Endothelial cell of umbilical vein (primary cell): ENCODE measurements at regions not wholly inside any gene's neighbourhood (a gene's known extent, or its start where the extent isn't known, plus 50 kb on each side); places are given as distances from the start of the nearest gene placed in this dataset.
"Not testable (repeated sequence)": the region's sequence is repeated elsewhere in the genome, so short reads cannot be mapped to it uniquely, and the experiment has no call there.

Source experiments
- BruUV-seq: library from RNA; stranded (reverse); fragments of 400-500 nt; replicated peaks from 2 replicates; lab custom pipeline; 2021; lab: Mats Ljungman, UMichigan
- CTCF ChIA-PET: fragments of 300-600, 350-600 bp; sonication (Branson Sonifier 250); formaldehyde crosslinking; loops from one replicate; lab custom pipeline; 2021; ENCODE audit warnings: antibody characterized with exemption, inconsistent platforms; lab: Charles Lee
- POLR2A ChIA-PET: fragments of 300-600, 350-600 bp; sonication (Branson Sonifier 250); formaldehyde crosslinking; loops from one replicate; lab custom pipeline; 2021; ENCODE audit warnings: antibody characterized with exemption, inconsistent platforms; lab: Charles Lee
- DNase-seq: peaks from one replicate; pipeline ENCODE4 v3.0.0-alpha.2; 2011; ENCODE audit warnings: low read depth, low spot score
- FAIRE-seq: peaks from 2 replicates; lab custom pipeline; 2011; peaks lifted over from hg19 to GRCh38; lab: Jason Lieb, UNC
- H2AFZ ChIP-seq: 2 replicates; pipeline ENCODE4 v1.6.0; 2012; ENCODE audit warnings: low read depth, low read length, control low read depth, inconsistent platforms
- H3K27ac ChIP-seq: 2 replicates; pipeline ENCODE4 v1.5.1; 2011; ENCODE audit warnings: low read depth, mild to moderate bottlenecking, control low read depth, low read length, moderate library complexity; ENCODE audit not compliant: insufficient read depth
- H3K27me3 ChIP-seq, 2 experiments: 2 replicates each; pipeline versions ENCODE4 v1.6.0 to v1.6.1; 2011; ENCODE audit warnings: low read length in 2 of 2, mixed read lengths in 1 of 2; ENCODE audit not compliant: control insufficient read depth in 2 of 2, insufficient read depth in 2 of 2
- H3K36me3 ChIP-seq, 2 experiments: 2 replicates in 1 of 2; 3 replicates in 1 of 2; pipeline ENCODE4 v1.5.1; 2011; ENCODE audit warnings: low read length in 2 of 2, mild to moderate bottlenecking in 1 of 2, moderate library complexity in 1 of 2; ENCODE audit not compliant: control insufficient read depth in 2 of 2, insufficient read depth in 2 of 2; ENCODE audit errors: extremely low read depth in 1 of 2
- H3K4me1 ChIP-seq: 3 replicates; pipeline ENCODE4 v1.5.1; 2011; ENCODE audit warnings: mild to moderate bottlenecking, low read length; ENCODE audit not compliant: control insufficient read depth, insufficient read depth; ENCODE audit errors: extremely low read depth
- H3K4me2 ChIP-seq: 2 replicates; pipeline ENCODE4 v1.6.1; 2011; ENCODE audit warnings: low read length, control low read depth, mixed read lengths; ENCODE audit not compliant: insufficient read depth
- H3K4me3 ChIP-seq, 3 experiments: fragments of 200-600 bp in 1 of 3; sonication (generic), shearing (Covaris generic) in 1 of 3; replicated peaks in 1 of 3; 2 replicates each; pipeline ENCODE4 v1.5.1; 2011 to 2016; ENCODE audit warnings: control low read depth in 3 of 3, low read length in 3 of 3, mild to moderate bottlenecking in 2 of 3, inconsistent platforms in 1 of 3, low read depth in 1 of 3, moderate library complexity in 1 of 3; ENCODE audit not compliant: insufficient read depth in 1 of 3
- H3K79me2 ChIP-seq: 2 replicates; pipeline ENCODE4 v1.6.0; 2012; ENCODE audit warnings: low read length, inconsistent platforms; ENCODE audit not compliant: control insufficient read depth, insufficient read depth
- H3K9ac ChIP-seq: replicated peaks from 2 replicates; pipeline ENCODE3; 2011; ENCODE audit warnings: low read length, control low read depth; ENCODE audit not compliant: insufficient read depth; ENCODE audit errors: extremely low read depth
- H3K9me1 ChIP-seq: replicated peaks from 3 replicates; pipeline ENCODE4 v1.6.0; 2011; ENCODE audit warnings: mild to moderate bottlenecking, low read length; ENCODE audit not compliant: control insufficient read depth, insufficient read depth; ENCODE audit errors: extremely low read depth
- H3K9me3 ChIP-seq: replicated peaks from 2 replicates; pipeline ENCODE4 v1.5.1; 2012; ENCODE audit warnings: low read length, inconsistent platforms; ENCODE audit not compliant: control insufficient read depth, insufficient read depth
- H4K20me1 ChIP-seq: replicated peaks from 2 replicates; pipeline ENCODE3; 2011; ENCODE audit warnings: mild to moderate bottlenecking, low read length; ENCODE audit not compliant: control insufficient read depth, insufficient read depth; ENCODE audit errors: extremely low read depth
- CTCF ChIP-seq, 2 donors: IDR thresholded peaks; 1 replicate in 1 of 2; 2 replicates in 1 of 2; pipeline ENCODE4 v1.5.1; 2011; ENCODE audit warnings: low read length in 2 of 2, mild to moderate bottlenecking in 2 of 2, moderate library complexity in 2 of 2, control low read depth in 1 of 2, inconsistent platforms in 1 of 2, low read depth in 1 of 2; ENCODE audit not compliant: insufficient read depth in 1 of 2; ENCODE audit errors: extremely low read depth in 1 of 2
- EZH2 ChIP-seq: IDR thresholded peaks from 2 replicates; pipeline ENCODE4 v1.6.1; 2012; ENCODE audit warnings: borderline replicate concordance, low read depth, mild to moderate bottlenecking, moderate library complexity, low read length, inconsistent platforms; ENCODE audit not compliant: severe bottlenecking
- FOS ChIP-seq: IDR thresholded peaks from 2 replicates; pipeline ENCODE4 v1.6.1; 2011; ENCODE audit warnings: mild to moderate bottlenecking, low read length, moderate library complexity, borderline replicate concordance; ENCODE audit not compliant: insufficient read depth
- GATA2 ChIP-seq: IDR thresholded peaks from 2 replicates; pipeline ENCODE4 v1.7.0; 2011; ENCODE audit warnings: low read depth, mild to moderate bottlenecking, moderate library complexity, mixed read lengths, low read length; ENCODE audit not compliant: insufficient read length, insufficient read depth
- MAX ChIP-seq: IDR thresholded peaks from 2 replicates; pipeline ENCODE4 v1.6.1; 2011; ENCODE audit not compliant: insufficient read depth, insufficient read length
- MYC ChIP-seq: IDR thresholded peaks from one replicate; pipeline ENCODE4 v1.6.1; 2011; ENCODE audit warnings: mild to moderate bottlenecking, low read depth, low read length
- POLR2A ChIP-seq: IDR thresholded peaks from 2 replicates; pipeline ENCODE4 v1.6.1; 2012; ENCODE audit warnings: low read depth, mild to moderate bottlenecking, control low read depth, low read length
- POLR2AphosphoS5 ChIP-seq: IDR thresholded peaks from 2 replicates; pipeline ENCODE4 v1.6.1; 2012; ENCODE audit warnings: low read depth, mild to moderate bottlenecking, control low read depth, low read length, moderate library complexity; ENCODE audit not compliant: insufficient read depth
- dilution Hi-C: fragments of 300-500 bp; cut with MboI; formaldehyde crosslinking; loops from one replicate; pipeline ENCODE4 v1.15.0; 2019; ENCODE audit warnings: low sequenced_read_pairs; ENCODE audit not compliant: extremely low pct_ligation_motif_present
- intact Hi-C: fragments of 100-400 bp; cut with micrococcal nuclease; formaldehyde crosslinking; loops from one replicate; pipeline ENCODE4 v1.10.0; 2022

DNA sequence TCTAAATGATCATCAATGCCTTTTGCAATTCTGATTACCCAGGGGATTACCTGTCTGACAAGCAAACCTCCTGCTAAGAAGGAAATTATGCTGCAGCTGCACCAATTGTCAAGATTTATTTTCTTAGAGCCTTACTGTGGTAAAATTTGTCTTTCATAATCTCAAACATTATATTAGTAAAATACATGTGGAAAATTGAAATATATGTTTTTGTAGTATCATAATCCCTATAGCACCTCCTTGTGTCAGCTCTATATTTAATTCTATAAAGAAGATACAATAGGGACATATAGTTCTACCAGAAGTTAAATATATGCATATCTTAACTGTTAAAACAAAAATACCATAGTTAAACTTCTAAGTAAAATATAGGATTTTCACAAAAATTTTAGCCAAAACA lies 655.6 kb upstream of the PCDH10 start:
- dilution Hi-C loops (no loop called here), intact Hi-C loops (no loop called here)
- no peaks in the 10 kb centered on the region for H3K9me3 ChIP-seq
- no peak for DNase-seq
- H3K27me3 ChIP-seq = no peaks in the 10 kb centered on the region
- ChIA-PET CTCF (interaction anchor here (1.2 kb wide), 1 partner anchor 8 kb away, joined by 3 read pairs; no protein-coding TSS in a partner anchor), POLR2A (no interaction called here)
- no peak overlapping the region for H3K4me3 ChIP-seq
- H4K20me1 ChIP-seq = no peaks in the 10 kb centered on the region
- H3K27ac ChIP-seq = no peak overlapping the region
- no peaks in the 10 kb centered on the region for H3K79me2 ChIP-seq
- no peak overlapping the region for H3K4me2 ChIP-seq
- H2AFZ ChIP-seq = no peak overlapping the region
- no peaks in the 10 kb centered on the region for H3K9me1 ChIP-seq
- H3K4me1 ChIP-seq = no peaks in the 10 kb centered on the region
- H3K36me3 ChIP-seq = no peaks in the 10 kb centered on the region
- FAIRE-seq = no peak
- no TSS peak for BruUV-seq
- H3K9ac ChIP-seq = no peak overlapping the region
- TF ChIP-seq CTCF (IDR thresholded peaks at IDR 0.05; ENCODE audit: extremely low read depth in 1 of 2, insufficient read depth in 1 of 2, low read depth in 1 of 2, low read length in 2 of 2) = no peak
- no peak for TF ChIP-seq POLR2A
- no peak for TF ChIP-seq MAX
- no peak for TF ChIP-seq FOS
- TF ChIP-seq POLR2AphosphoS5 = no peak
- no peak for TF ChIP-seq EZH2
- TF ChIP-seq MYC = no peak
- TF ChIP-seq GATA2 = no peak

DNA sequence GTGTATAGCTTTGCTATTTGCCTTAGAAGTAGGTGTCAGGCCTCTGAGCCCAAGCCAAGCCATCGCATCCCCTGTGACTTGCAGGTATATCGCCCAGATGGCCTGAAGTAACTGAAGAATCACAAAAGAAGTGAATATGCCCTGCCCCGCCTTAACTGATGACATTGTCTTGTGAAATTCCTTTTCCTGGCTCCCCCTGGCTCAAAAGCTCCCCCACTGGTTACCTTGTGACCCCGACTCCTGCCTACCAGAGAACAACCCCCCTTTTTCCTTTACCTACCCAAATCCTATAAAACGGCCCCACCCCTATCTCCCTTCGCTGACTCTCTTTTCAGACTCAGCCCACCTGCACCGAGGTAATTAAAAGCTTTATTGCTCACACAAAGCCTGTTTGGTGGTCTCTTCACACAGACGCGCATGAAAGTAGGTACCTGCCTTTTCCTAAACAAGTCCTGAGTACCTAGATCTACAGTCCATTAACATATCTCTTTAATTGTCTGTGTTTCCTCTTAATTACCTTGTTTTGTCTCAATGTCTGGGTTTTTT lies 653.8 kb upstream of the PCDH10 start:
- intact Hi-C loops, H3K4me1 ChIP-seq, POLR2A ChIA-PET, H3K9me3 ChIP-seq, H4K20me1 ChIP-seq, CTCF ChIA-PET, H3K27me3 ChIP-seq, H3K27ac ChIP-seq, H2AFZ ChIP-seq, FAIRE-seq, H3K36me3 ChIP-seq, H3K79me2 ChIP-seq, H3K4me2 ChIP-seq, H3K9ac ChIP-seq, BruUV-seq, dilution Hi-C loops, DNase-seq, H3K4me3 ChIP-seq, H3K9me1 ChIP-seq: not testable (repeated sequence)
